HepG2 (cell line): ENCODE measurements at regions not wholly inside any gene's neighbourhood (a gene's known extent, or its start where the extent isn't known, plus 50 kb on each side); places are given as distances from the start of the nearest gene placed in this dataset.

Source experiments
- ESRRA ChIP-seq: sonication (generic); formaldehyde crosslinking; IDR thresholded peaks from 2 replicates; pipeline ENCODE4 v1.5.1; 2020; ENCODE audit warnings: mild to moderate bottlenecking, low read depth, missing genetic modification reagents
- FOXA3 ChIP-seq: IDR thresholded peaks from 2 replicates; pipeline ENCODE4 v1.6.1; 2016; ENCODE audit warnings: missing genetic modification reagents, missing compliant biosample characterization
- MATR3 ChIP-seq: sonication (generic); formaldehyde crosslinking; IDR thresholded peaks from 2 replicates; pipeline ENCODE4 v1.4.0; 2020; ENCODE audit warnings: missing genetic modification reagents
- NKX3-1 ChIP-seq: sonication (generic); formaldehyde crosslinking; IDR thresholded peaks from 2 replicates; pipeline ENCODE4 v1.5.0; 2020; ENCODE audit warnings: missing genetic modification reagents
- NR3C1 ChIP-seq: sonication (generic); formaldehyde crosslinking; IDR thresholded peaks from 2 replicates; pipeline ENCODE4 v1.4.0; 2020; ENCODE audit warnings: missing genetic modification reagents
- SCMH1 ChIP-seq: sonication (generic); formaldehyde crosslinking; IDR thresholded peaks from 2 replicates; pipeline ENCODE4 v1.9.0; 2021; ENCODE audit warnings: missing genetic modification reagents, mild to moderate bottlenecking, borderline replicate concordance
- TBL1XR1 ChIP-seq: fragments of 150-350 bp; IDR thresholded peaks from 2 replicates; pipeline ENCODE4 v1.6.1; 2014; ENCODE audit warnings: borderline replicate concordance, low read length; ENCODE audit not compliant: partially characterized antibody
- TMF1 ChIP-seq: sonication (generic); formaldehyde crosslinking; IDR thresholded peaks from 2 replicates; pipeline ENCODE4 v1.8.1; 2022; ENCODE audit warnings: low read depth, missing genetic modification reagents
- TOE1 ChIP-seq: sonication (generic); formaldehyde crosslinking; IDR thresholded peaks from 2 replicates; pipeline ENCODE4 v1.4.0; 2020; ENCODE audit warnings: mild to moderate bottlenecking, missing genetic modification reagents
- XRCC5 ChIP-seq: fragments of 200-400 bp; formaldehyde crosslinking; optimal IDR thresholded peaks from 2 replicates; pipeline ENCODE3; 2017; ENCODE audit warnings: mild to moderate bottlenecking, low read length
- ZFP82 ChIP-seq: sonication (generic); formaldehyde crosslinking; IDR thresholded peaks from 2 replicates; pipeline ENCODE4 v1.5.1; 2020; ENCODE audit warnings: mild to moderate bottlenecking, missing genetic modification reagents, borderline replicate concordance
- ZNF432 ChIP-seq: sonication (generic); formaldehyde crosslinking; IDR thresholded peaks from 2 replicates; pipeline ENCODE4 v1.5.0; 2020; ENCODE audit warnings: missing genetic modification reagents, mild to moderate bottlenecking, borderline replicate concordance
- ZNF768 ChIP-seq: sonication (generic); formaldehyde crosslinking; IDR thresholded peaks from 2 replicates; pipeline ENCODE4 v1.4.0; 2020; ENCODE audit warnings: missing genetic modification reagents
- TF ChIP-seq, protein P1 (sequence below): sonication (generic); formaldehyde crosslinking; IDR thresholded peaks from 2 replicates; pipeline ENCODE4 v1.8.1; 2023; ENCODE audit warnings: missing genetic modification reagents, mild to moderate bottlenecking, borderline replicate concordance
- TF ChIP-seq, protein P2 (sequence below): sonication (generic); formaldehyde crosslinking; IDR thresholded peaks from 2 replicates; pipeline ENCODE4 v1.5.1; 2020; ENCODE audit warnings: mild to moderate bottlenecking, missing genetic modification reagents, moderate library complexity
- TF ChIP-seq, protein P3 (sequence below): sonication (generic); formaldehyde crosslinking; IDR thresholded peaks from 2 replicates; pipeline ENCODE4 v1.4.0; 2020; ENCODE audit warnings: missing genetic modification reagents
- TF ChIP-seq, protein P4 (sequence below): sonication (generic); formaldehyde crosslinking; IDR thresholded peaks from 2 replicates; pipeline ENCODE4 v1.5.0; 2020; ENCODE audit warnings: mild to moderate bottlenecking, low read depth, missing genetic modification reagents, borderline replicate concordance
- TF ChIP-seq, protein P5 (sequence below): sonication (generic); formaldehyde crosslinking; conservative IDR thresholded peaks from 2 replicates; pipeline ENCODE4 v1.4.0; 2020; ENCODE audit warnings: missing genetic modification reagents

DNA sequence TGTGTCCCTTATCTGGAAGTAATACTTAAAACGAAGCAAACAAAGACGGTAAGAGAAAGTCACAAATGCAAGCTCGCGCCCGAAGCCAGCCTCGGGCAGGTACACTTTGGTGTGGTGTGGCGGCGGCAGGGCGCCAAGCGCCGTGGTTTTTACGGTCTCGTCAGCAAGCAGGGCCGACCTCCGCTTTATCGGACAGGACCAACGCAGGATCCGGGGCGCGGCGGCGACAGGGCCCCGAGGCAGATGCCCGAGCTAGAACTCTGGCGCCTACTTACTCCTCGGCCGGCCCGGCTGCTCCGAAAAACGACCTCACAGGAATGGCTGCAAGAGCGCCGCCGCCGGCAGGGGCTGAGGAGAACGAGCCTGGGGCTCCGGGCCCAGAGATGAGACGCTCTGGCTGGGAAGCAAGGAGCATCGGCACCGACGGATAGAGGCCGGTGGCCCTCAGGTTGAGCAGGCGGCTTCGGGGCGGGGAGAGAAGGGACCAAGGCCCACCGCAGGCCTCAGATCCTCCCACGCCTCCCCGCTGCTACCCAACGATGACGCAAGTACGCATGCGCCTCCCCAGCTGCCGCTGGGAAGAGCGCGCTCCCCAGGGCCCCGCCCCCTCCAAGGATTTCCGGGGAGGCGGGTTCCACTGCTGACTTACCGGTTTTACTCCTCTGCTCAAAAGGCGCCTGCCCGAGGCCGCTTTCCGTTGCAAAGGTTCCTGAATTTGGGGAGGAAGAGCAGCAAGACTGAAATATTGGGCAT, 60.6 kb downstream of the FAM217A start (continued):
- TF ChIP-seq, protein P1, sequence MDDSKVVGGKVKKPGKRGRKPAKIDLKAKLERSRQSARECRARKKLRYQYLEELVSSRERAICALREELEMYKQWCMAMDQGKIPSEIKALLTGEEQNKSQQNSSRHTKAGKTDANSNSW (CRISPR knock-in tag) = no peak
- TF ChIP-seq ZNF768 (CRISPR knock-in tag) = peak; percentile 84; the same call in 1 of the 2 replicates
- 0 out of 2 replicates have a peak, but pooled peaks have one; percentile 76 for TF ChIP-seq NKX3-1 (CRISPR knock-in tag)
- TF ChIP-seq TBL1XR1 = peak; percentile 16
- peak; percentile 17; the same call in 1 of the 2 replicates for TF ChIP-seq FOXA3 (CRISPR knock-in tag)
- TF ChIP-seq XRCC5 = peak; percentile 90
- no peak for TF ChIP-seq ZFP82 (CRISPR knock-in tag)
- no peak for TF ChIP-seq SCMH1 (CRISPR knock-in tag)
- TF ChIP-seq, protein P2, sequence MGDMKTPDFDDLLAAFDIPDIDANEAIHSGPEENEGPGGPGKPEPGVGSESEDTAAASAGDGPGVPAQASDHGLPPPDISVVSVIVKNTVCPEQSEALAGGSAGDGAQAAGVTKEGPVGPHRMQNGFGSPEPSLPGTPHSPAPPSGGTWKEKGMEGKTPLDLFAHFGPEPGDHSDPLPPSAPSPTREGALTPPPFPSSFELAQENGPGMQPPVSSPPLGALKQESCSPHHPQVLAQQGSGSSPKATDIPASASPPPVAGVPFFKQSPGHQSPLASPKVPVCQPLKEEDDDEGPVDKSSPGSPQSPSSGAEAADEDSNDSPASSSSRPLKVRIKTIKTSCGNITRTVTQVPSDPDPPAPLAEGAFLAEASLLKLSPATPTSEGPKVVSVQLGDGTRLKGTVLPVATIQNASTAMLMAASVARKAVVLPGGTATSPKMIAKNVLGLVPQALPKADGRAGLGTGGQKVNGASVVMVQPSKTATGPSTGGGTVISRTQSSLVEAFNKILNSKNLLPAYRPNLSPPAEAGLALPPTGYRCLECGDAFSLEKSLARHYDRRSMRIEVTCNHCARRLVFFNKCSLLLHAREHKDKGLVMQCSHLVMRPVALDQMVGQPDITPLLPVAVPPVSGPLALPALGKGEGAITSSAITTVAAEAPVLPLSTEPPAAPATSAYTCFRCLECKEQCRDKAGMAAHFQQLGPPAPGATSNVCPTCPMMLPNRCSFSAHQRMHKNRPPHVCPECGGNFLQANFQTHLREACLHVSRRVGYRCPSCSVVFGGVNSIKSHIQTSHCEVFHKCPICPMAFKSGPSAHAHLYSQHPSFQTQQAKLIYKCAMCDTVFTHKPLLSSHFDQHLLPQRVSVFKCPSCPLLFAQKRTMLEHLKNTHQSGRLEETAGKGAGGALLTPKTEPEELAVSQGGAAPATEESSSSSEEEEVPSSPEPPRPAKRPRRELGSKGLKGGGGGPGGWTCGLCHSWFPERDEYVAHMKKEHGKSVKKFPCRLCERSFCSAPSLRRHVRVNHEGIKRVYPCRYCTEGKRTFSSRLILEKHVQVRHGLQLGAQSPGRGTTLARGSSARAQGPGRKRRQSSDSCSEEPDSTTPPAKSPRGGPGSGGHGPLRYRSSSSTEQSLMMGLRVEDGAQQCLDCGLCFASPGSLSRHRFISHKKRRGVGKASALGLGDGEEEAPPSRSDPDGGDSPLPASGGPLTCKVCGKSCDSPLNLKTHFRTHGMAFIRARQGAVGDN = peak; percentile 99
- no peak; the same call in 1 of the 2 replicates for TF ChIP-seq TMF1 (CRISPR knock-in tag)
- TF ChIP-seq ZNF432 (CRISPR knock-in tag) = no peak
- TF ChIP-seq TOE1 (CRISPR knock-in tag) = peak; percentile 67; the same call in 1 of the 2 replicates
- no peak for TF ChIP-seq MATR3 (CRISPR knock-in tag)
- TF ChIP-seq, protein P3, sequence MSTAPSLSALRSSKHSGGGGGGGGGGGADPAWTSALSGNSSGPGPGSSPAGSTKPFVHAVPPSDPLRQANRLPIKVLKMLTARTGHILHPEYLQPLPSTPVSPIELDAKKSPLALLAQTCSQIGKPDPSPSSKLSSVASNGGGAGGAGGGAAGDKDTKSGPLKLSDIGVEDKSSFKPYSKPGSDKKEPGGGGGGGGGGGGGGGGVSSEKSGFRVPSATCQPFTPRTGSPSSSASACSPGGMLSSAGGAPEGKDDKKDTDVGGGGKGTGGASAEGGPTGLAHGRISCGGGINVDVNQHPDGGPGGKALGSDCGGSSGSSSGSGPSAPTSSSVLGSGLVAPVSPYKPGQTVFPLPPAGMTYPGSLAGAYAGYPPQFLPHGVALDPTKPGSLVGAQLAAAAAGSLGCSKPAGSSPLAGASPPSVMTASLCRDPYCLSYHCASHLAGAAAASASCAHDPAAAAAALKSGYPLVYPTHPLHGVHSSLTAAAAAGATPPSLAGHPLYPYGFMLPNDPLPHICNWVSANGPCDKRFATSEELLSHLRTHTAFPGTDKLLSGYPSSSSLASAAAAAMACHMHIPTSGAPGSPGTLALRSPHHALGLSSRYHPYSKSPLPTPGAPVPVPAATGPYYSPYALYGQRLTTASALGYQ (CRISPR knock-in tag) = peak; percentile 60; the same call in 1 of the 2 replicates
- 0 out of 2 replicates have a peak, but pooled peaks have one; percentile 64 for TF ChIP-seq ESRRA (CRISPR knock-in tag)
- TF ChIP-seq, protein P4, sequence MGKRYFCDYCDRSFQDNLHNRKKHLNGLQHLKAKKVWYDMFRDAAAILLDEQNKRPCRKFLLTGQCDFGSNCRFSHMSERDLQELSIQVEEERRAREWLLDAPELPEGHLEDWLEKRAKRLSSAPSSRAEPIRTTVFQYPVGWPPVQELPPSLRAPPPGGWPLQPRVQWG (CRISPR knock-in tag) = no peak
- TF ChIP-seq NR3C1 = 0 out of 2 replicates have a peak, but pooled peaks have one; percentile 3
- TF ChIP-seq, protein P5, sequence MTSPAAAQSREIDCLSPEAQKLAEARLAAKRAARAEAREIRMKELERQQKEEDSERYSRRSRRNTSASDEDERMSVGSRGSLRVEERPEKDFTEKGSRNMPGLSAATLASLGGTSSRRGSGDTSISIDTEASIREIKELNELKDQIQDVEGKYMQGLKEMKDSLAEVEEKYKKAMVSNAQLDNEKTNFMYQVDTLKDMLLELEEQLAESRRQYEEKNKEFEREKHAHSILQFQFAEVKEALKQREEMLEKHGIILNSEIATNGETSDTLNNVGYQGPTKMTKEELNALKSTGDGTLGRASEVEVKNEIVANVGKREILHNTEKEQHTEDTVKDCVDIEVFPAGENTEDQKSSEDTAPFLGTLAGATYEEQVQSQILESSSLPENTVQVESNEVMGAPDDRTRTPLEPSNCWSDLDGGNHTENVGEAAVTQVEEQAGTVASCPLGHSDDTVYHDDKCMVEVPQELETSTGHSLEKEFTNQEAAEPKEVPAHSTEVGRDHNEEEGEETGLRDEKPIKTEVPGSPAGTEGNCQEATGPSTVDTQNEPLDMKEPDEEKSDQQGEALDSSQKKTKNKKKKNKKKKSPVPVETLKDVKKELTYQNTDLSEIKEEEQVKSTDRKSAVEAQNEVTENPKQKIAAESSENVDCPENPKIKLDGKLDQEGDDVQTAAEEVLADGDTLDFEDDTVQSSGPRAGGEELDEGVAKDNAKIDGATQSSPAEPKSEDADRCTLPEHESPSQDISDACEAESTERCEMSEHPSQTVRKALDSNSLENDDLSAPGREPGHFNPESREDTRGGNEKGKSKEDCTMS = no peak; the same call in 1 of the 2 replicates
